Esophagus muscularis mucosa (tissue), 4 donors: ENCODE measurements at regions not wholly inside any gene's neighbourhood (a gene's known extent, or its start where the extent isn't known, plus 50 kb on each side); places are given as distances from the start of the nearest gene placed in this dataset.

Experiments
- DNase-seq: peaks from one replicate; pipeline ENCODE4 v3.0.0-alpha.2; 2017; ENCODE audit errors: extremely low spot score
- H3K27ac ChIP-seq, 4 donors: fragments of 200-600 bp; sonication (generic); replicated peaks in 1 of 4; 1 replicate in 3 of 4; 2 replicates in 1 of 4; pipeline ENCODE4 v1.5.1; 2016 to 2019; ENCODE audit warnings: mild to moderate bottlenecking in 1 of 4
- H3K27me3 ChIP-seq, 4 donors: fragments of 200-600 bp; sonication (generic); one replicate each; pipeline versions ENCODE4 v1.5.1 to v1.6.0; 2016 to 2019
- H3K36me3 ChIP-seq, 4 donors: fragments of 200-600 bp; sonication (generic); one replicate each; pipeline ENCODE4 v1.5.1; 2016 to 2019
- H3K4me1 ChIP-seq, 4 donors: fragments of 200-600 bp; sonication (generic); one replicate each; pipeline ENCODE4 v1.5.1; 2016 to 2019
- H3K4me3 ChIP-seq, 4 donors: fragments of 200-600 bp; sonication (generic); 1 replicate in 2 of 4; 2 replicates in 2 of 4; pipeline ENCODE4 v1.5.1; 2016 to 2019; ENCODE audit warnings: mild to moderate bottlenecking in 4 of 4, moderate library complexity in 1 of 4
- H3K9me3 ChIP-seq, 4 donors: fragments of 200-600 bp; sonication (generic); 1 replicate in 3 of 4; 2 replicates in 1 of 4; pipeline ENCODE4 v1.5.1; 2016 to 2019
- CTCF ChIP-seq, 3 experiments: fragments of 200-600 bp in 2 of 3; fragments of 450-650 bp in 1 of 3; sonication (generic) in 2 of 3; IDR thresholded peaks; one replicate each; pipeline ENCODE4 v1.5.1; 2017 to 2019; ENCODE audit warnings: antibody characterized with exemption in 3 of 3, mild to moderate bottlenecking in 2 of 3, moderate library complexity in 1 of 3
- EP300 ChIP-seq: sonication (generic); formaldehyde crosslinking; IDR thresholded peaks from one replicate; pipeline ENCODE4 v1.6.1; 2017; ENCODE audit warnings: antibody characterized with exemption
- POLR2A ChIP-seq: fragments of 450-650 bp; IDR thresholded peaks from one replicate; pipeline ENCODE4 v1.6.1; 2017; ENCODE audit warnings: antibody characterized with exemption, moderate library complexity, mild to moderate bottlenecking, low read depth
- POLR2AphosphoS5 ChIP-seq, 2 donors: sonication (generic); formaldehyde crosslinking; IDR thresholded peaks; one replicate each; pipeline ENCODE4 v1.6.1; 2017; ENCODE audit warnings: antibody characterized with exemption in 2 of 2
- WGBS: methylation state at CpG from one replicate; pipeline ENCODE4 v1.1.5; 2018; 5-methylcytosine and 5-hydroxymethylcytosine counted together
- intact Hi-C: fragments of 100-400 bp; cut with DNase I; formaldehyde crosslinking; loops from one replicate; pipeline ENCODE4 v1.15.1; 2023

- Histone ChIP-seq H3K9me3 (no peaks in the 10 kb centered on the region), H3K36me3 (no peaks in the 10 kb centered on the region), H3K4me1 (no peaks in the 10 kb centered on the region), H3K27ac (no peak overlapping the region), H3K4me3 (no peak overlapping the region), H3K27me3 (no peaks in the 10 kb centered on the region)
- WGBS = 75% methylated on average over 2 of the region's 2 CpGs
- intact Hi-C loops = no loop called here
- no peak for DNase-seq
- TF ChIP-seq POLR2AphosphoS5 (IDR thresholded peaks at IDR 0.05) = no peak
- TF ChIP-seq CTCF (IDR thresholded peaks at IDR 0.05) = no peak
- no peak for TF ChIP-seq POLR2A
- TF ChIP-seq EP300 = no peak
These were observed 150.6 kb downstream of the ZNF648 start for GRCh38 chr1:181910905-181911304.

- intact Hi-C loops = no loop called here
- no peaks in the 10 kb centered on the region for H3K9me3 ChIP-seq
- TF ChIP-seq POLR2AphosphoS5 (IDR thresholded peaks at IDR 0.05) = no peak
- no peak for TF ChIP-seq POLR2A
- no peak for TF ChIP-seq EP300
- no peak for TF ChIP-seq CTCF (IDR thresholded peaks at IDR 0.05)
- H3K4me3 ChIP-seq = no peak overlapping the region
- H3K27me3 ChIP-seq = peaks cover 0 to 5% (median 0%) of the 10 kb centered on the region in 4 donors
- no peaks in the 10 kb centered on the region for H3K36me3 ChIP-seq
- no peak overlapping the region for H3K27ac ChIP-seq
- no peaks in the 10 kb centered on the region for H3K4me1 ChIP-seq
- WGBS = 53% methylated on average over 1 of the region's 1 CpG
- DNase-seq = no peak
These were observed 152.5 kb downstream of the ZNF648 start for GRCh38 chr1:181909010-181909409.

GRCh38 chr1:181906631-181907030, 154.9 kb downstream of the ZNF648 start:
- H3K36me3 ChIP-seq = no peaks in the 10 kb centered on the region
- WGBS = 88% methylated on average over 6 of the region's 6 CpGs
- intact Hi-C loops = no loop called here
- H3K27me3 ChIP-seq = peaks cover 0 to 6% (median 0%) of the 10 kb centered on the region in 4 donors
- H3K4me1 ChIP-seq = no peaks in the 10 kb centered on the region
- DNase-seq = no peak
- TF ChIP-seq POLR2A (no peak), POLR2AphosphoS5 (IDR thresholded peaks at IDR 0.05) (no peak), EP300 (no peak), CTCF (IDR thresholded peaks at IDR 0.05) (no peak)
- H3K27ac ChIP-seq = no peak overlapping the region
- no peaks in the 10 kb centered on the region for H3K9me3 ChIP-seq
- H3K4me3 ChIP-seq = no peak overlapping the region

GRCh38 chr1:181905944-181906597, 155.4 kb downstream of the ZNF648 start:
- Histone ChIP-seq H3K27ac (no peak overlapping the region), H3K4me1 (no peaks in the 10 kb centered on the region), H3K4me3 (no peak overlapping the region), H3K9me3 (no peaks in the 10 kb centered on the region), H3K27me3 (peaks cover 0 to 6% (median 0%) of the 10 kb centered on the region in 4 donors), H3K36me3 (no peaks in the 10 kb centered on the region)
- TF ChIP-seq POLR2A (no peak), EP300 (no peak), CTCF (IDR thresholded peaks at IDR 0.05) (no peak), POLR2AphosphoS5 (IDR thresholded peaks at IDR 0.05) (no peak)
- 90% methylated on average over 2 of the region's 2 CpGs for WGBS
- intact Hi-C loops = no loop called here
- DNase-seq = no peak

GRCh38 chr1:181898773-181899172, 162.7 kb downstream of the ZNF648 start:
- no peaks in the 10 kb centered on the region for H3K36me3 ChIP-seq
- DNase-seq = no peak
- intact Hi-C loops = no loop called here
- H3K9me3 ChIP-seq = no peaks in the 10 kb centered on the region
- H3K4me3 ChIP-seq = no peak overlapping the region
- no peaks in the 10 kb centered on the region for H3K4me1 ChIP-seq
- TF ChIP-seq POLR2A (no peak), CTCF (IDR thresholded peaks at IDR 0.05) (no peak), EP300 (no peak), POLR2AphosphoS5 (IDR thresholded peaks at IDR 0.05) (no peak)
- no peak overlapping the region for H3K27ac ChIP-seq
- peaks cover 0 to 7% (median 0%) of the 10 kb centered on the region in 4 donors for H3K27me3 ChIP-seq
